Neuronal stem cell (in vitro differentiated cells): ENCODE measurements at regions not wholly inside any gene's neighbourhood (a gene's known extent, or its start where the extent isn't known, plus 50 kb on each side); places are given as distances from the start of the nearest gene placed in this dataset.

ENCODE experiments used
- DNase-seq: peaks from one replicate; pipeline ENCODE4 v3.0.0-alpha.2; 2013; ENCODE audit warnings: low spot score
- H2AFZ ChIP-seq: one replicate; pipeline ENCODE4 v1.6.1; 2013; ENCODE audit warnings: mild to moderate bottlenecking, low read length, inconsistent platforms
- H2AK5ac ChIP-seq: 2 replicates; pipeline ENCODE4 v1.6.1; 2013; ENCODE audit warnings: low read depth, mild to moderate bottlenecking, inconsistent platforms, low read length, moderate library complexity, mixed read lengths
- H2BK120ac ChIP-seq: 2 replicates; pipeline ENCODE4 v1.6.1; 2013; ENCODE audit warnings: low read depth, mild to moderate bottlenecking, inconsistent platforms, low read length, moderate library complexity, mixed read lengths
- H2BK12ac ChIP-seq: one replicate; pipeline ENCODE4 v1.6.1; 2013; ENCODE audit warnings: low read length, inconsistent platforms
- H2BK15ac ChIP-seq: 2 replicates; pipeline ENCODE4 v1.6.1; 2013; ENCODE audit warnings: mild to moderate bottlenecking, low read length, inconsistent platforms, mixed read lengths
- H2BK5ac ChIP-seq: one replicate; pipeline ENCODE4 v1.6.1; 2013; ENCODE audit warnings: inconsistent platforms, mild to moderate bottlenecking, low read length, moderate library complexity
- H3K14ac ChIP-seq: one replicate; pipeline ENCODE4 v1.6.1; 2013; ENCODE audit warnings: low read length, inconsistent platforms
- H3K18ac ChIP-seq: 2 replicates; pipeline ENCODE4 v1.6.1; 2013; ENCODE audit warnings: low read length, inconsistent platforms
- H3K23ac ChIP-seq: 2 replicates; pipeline ENCODE4 v1.6.1; 2013; ENCODE audit warnings: low read depth, mild to moderate bottlenecking, mixed read lengths, low read length, inconsistent platforms; ENCODE audit not compliant: poor library complexity
- H3K27ac ChIP-seq: replicated peaks from 3 replicates; pipeline ENCODE4 v1.5.1; 2013; ENCODE audit warnings: low read length, inconsistent platforms
- H3K27me3 ChIP-seq, 3 experiments: 2 replicates each; pipeline ENCODE4 v1.6.1; 2013; ENCODE audit warnings: low read length in 3 of 3, mild to moderate bottlenecking in 2 of 3, inconsistent platforms in 1 of 3, low read depth in 1 of 3, mixed read lengths in 1 of 3, moderate library complexity in 1 of 3; ENCODE audit not compliant: control insufficient read depth in 3 of 3, insufficient read depth in 3 of 3
- H3K36me3 ChIP-seq, 2 donors: replicated peaks in 1 of 2; 2 replicates each; pipeline ENCODE4 v1.6.1; 2013; ENCODE audit warnings: low read length in 2 of 2; ENCODE audit not compliant: control insufficient read depth in 2 of 2, insufficient read depth in 2 of 2
- H3K4ac ChIP-seq: 2 replicates; pipeline ENCODE4 v1.6.1; 2013; ENCODE audit warnings: inconsistent platforms, mild to moderate bottlenecking, low read length, moderate library complexity
- H3K4me1 ChIP-seq, 2 donors: 1 replicate in 1 of 2; 2 replicates in 1 of 2; pipeline ENCODE4 v1.6.1; 2013; ENCODE audit warnings: low read length in 2 of 2, low read depth in 1 of 2; ENCODE audit not compliant: control insufficient read depth in 2 of 2, insufficient read depth in 1 of 2
- H3K4me2 ChIP-seq: one replicate; pipeline ENCODE4 v1.6.1; 2013; ENCODE audit warnings: mild to moderate bottlenecking, low read length, inconsistent platforms; ENCODE audit not compliant: insufficient read depth, poor library complexity, severe bottlenecking
- H3K4me3 ChIP-seq, 2 donors: 2 replicates each; pipeline ENCODE4 v1.5.1; 2013; ENCODE audit warnings: low read length in 2 of 2, mild to moderate bottlenecking in 2 of 2, inconsistent platforms in 1 of 2, moderate library complexity in 1 of 2
- H3K79me1 ChIP-seq: one replicate; pipeline ENCODE4 v1.6.1; 2013; ENCODE audit warnings: low read depth, mild to moderate bottlenecking, inconsistent platforms, low read length, moderate library complexity
- H3K9ac ChIP-seq: one replicate; pipeline ENCODE4 v1.6.1; 2013; ENCODE audit warnings: mild to moderate bottlenecking, low read depth, low read length, inconsistent platforms; ENCODE audit not compliant: poor library complexity
- H3K9me3 ChIP-seq, 2 donors: replicated peaks in 1 of 2; 2 replicates each; pipeline versions ENCODE3 to v1.6.1; 2013; ENCODE audit warnings: low read length in 2 of 2, mild to moderate bottlenecking in 2 of 2, inconsistent platforms in 1 of 2, low read depth in 1 of 2, mixed read lengths in 1 of 2, moderate library complexity in 1 of 2; ENCODE audit not compliant: control insufficient read depth in 2 of 2, insufficient read depth in 1 of 2
- H4K8ac ChIP-seq: one replicate; pipeline ENCODE4 v1.6.1; 2013; ENCODE audit warnings: low read depth, mild to moderate bottlenecking, inconsistent platforms, low read length, moderate library complexity
- H4K91ac ChIP-seq: one replicate; pipeline ENCODE4 v1.6.1; 2013; ENCODE audit warnings: low read length, low read depth, mild to moderate bottlenecking, inconsistent platforms; ENCODE audit not compliant: poor library complexity
- WGBS, 2 donors: extraction: QIAGEN DNeasy Blood & Tissue Kit; methylation state at CpG; one replicate each; pipeline ENCODE4 v1.1.7; 2013; ENCODE audit warnings: missing lambda C conversion rate in 2 of 2, mixed read lengths in 1 of 2; ENCODE audit not compliant: insufficient read length in 2 of 2, insufficient replicate concordance in 1 of 2; ENCODE audit errors: extremely low coverage in 2 of 2; 5-methylcytosine and 5-hydroxymethylcytosine counted together

DNA sequence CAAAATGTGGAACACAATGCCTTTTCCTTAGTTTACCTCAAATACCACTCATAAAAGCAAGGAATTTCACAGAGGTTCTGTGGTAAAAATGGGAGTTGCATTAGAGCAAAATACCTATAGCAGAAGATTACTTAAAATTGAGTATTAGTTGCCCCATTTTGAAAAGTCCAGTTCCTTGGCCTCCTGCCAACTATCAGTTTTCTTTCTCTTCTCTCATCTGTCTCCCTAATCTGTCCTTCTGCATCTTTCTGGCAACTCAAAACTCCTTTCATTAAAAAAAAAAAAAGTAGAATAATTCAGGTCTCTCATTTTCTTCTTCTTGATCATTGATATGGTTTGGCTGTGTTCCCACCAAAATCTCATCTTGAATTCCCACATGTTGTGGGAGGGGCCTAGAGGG, 127.3 kb downstream of the ATP23 start:
- H3K9ac ChIP-seq = no peak overlapping the region
- no peak overlapping the region for H2AK5ac ChIP-seq
- no peak overlapping the region for H3K27ac ChIP-seq
- no peak overlapping the region for H2BK120ac ChIP-seq
- no peaks in the 10 kb centered on the region for H3K79me1 ChIP-seq
- H2AFZ ChIP-seq = no peak overlapping the region
- no peak overlapping the region for H4K91ac ChIP-seq
- H4K8ac ChIP-seq = no peak overlapping the region
- no peak overlapping the region for H3K18ac ChIP-seq
- H2BK15ac ChIP-seq = no peak overlapping the region
- no peaks in the 10 kb centered on the region for H3K36me3 ChIP-seq
- H3K9me3 ChIP-seq = no peaks in the 10 kb centered on the region
- no peaks in the 10 kb centered on the region for H3K27me3 ChIP-seq
- no peak overlapping the region for H3K4me3 ChIP-seq
- H2BK5ac ChIP-seq = no peak overlapping the region
- no peaks in the 10 kb centered on the region for H3K4me1 ChIP-seq
- DNase-seq = no peak
- H3K4me2 ChIP-seq = no peak overlapping the region
- H3K4ac ChIP-seq = no peak overlapping the region
- no peak overlapping the region for H2BK12ac ChIP-seq
- no peak overlapping the region for H3K14ac ChIP-seq
- no peak overlapping the region for H3K23ac ChIP-seq

- H3K14ac ChIP-seq = no peak overlapping the region
- no peak overlapping the region for H3K23ac ChIP-seq
- WGBS, 2 donors = no CpG with 5 or more reads among the region's 2 CpGs
Observed at GRCh38 chr12:58069268-58069963, 128.0 kb downstream of the ATP23 start.

DNA sequence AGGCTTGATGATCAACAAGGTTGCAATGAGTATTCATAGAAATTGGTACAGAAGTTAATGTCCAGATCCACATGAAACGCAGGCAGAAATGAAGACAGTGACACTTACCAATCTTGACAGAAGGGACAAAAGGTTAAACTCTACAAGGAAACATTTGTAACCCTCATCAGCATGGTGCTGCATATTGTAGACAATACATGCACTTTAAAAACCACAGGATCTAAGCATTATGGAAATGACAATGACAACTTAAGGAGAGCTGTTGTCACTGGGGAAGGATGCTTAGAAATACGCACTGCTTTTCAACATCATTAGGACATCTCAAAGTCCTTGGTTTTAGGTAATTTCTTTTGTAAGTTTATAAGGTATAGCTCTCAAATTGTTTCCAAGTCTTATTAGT, 130.6 kb downstream of the ATP23 start:
- no peak overlapping the region for H2BK5ac ChIP-seq
- DNase-seq = no peak
- WGBS, 2 donors = no CpG with 5 or more reads among the region's 2 CpGs
- no peak overlapping the region for H3K4me3 ChIP-seq
- H2AK5ac ChIP-seq = no peak overlapping the region
- no peak overlapping the region for H3K4ac ChIP-seq
- H4K91ac ChIP-seq = no peak overlapping the region
- H3K4me2 ChIP-seq = no peak overlapping the region
- no peaks in the 10 kb centered on the region for H3K79me1 ChIP-seq
- no peak overlapping the region for H3K14ac ChIP-seq
- no peak overlapping the region for H4K8ac ChIP-seq
- no peak overlapping the region for H3K27ac ChIP-seq
- no peak overlapping the region for H3K18ac ChIP-seq
- H3K23ac ChIP-seq = no peak overlapping the region
- no peak overlapping the region for H2BK15ac ChIP-seq
- no peak overlapping the region for H2AFZ ChIP-seq
- no peaks in the 10 kb centered on the region for H3K36me3 ChIP-seq
- no peak overlapping the region for H2BK120ac ChIP-seq
- no peak overlapping the region for H2BK12ac ChIP-seq
- no peaks in the 10 kb centered on the region for H3K4me1 ChIP-seq
- no peaks in the 10 kb centered on the region for H3K27me3 ChIP-seq
- H3K9me3 ChIP-seq = no peaks in the 10 kb centered on the region
- H3K9ac ChIP-seq = no peak overlapping the region

More at GRCh38 chr12:58069268-58069963, 128.0 kb downstream of the ATP23 start:
- Histone ChIP-seq H3K27me3 (no peaks in the 10 kb centered on the region), H2AK5ac (no peak overlapping the region), H3K27ac (no peak overlapping the region), H2AFZ (no peak overlapping the region), H2BK120ac (no peak overlapping the region), H4K8ac (no peak overlapping the region), H3K4me1 (no peaks in the 10 kb centered on the region), H2BK15ac (no peak overlapping the region), H3K9ac (no peak overlapping the region), H3K4me3 (no peak overlapping the region), H3K18ac (no peak overlapping the region), H3K4ac (no peak overlapping the region), H3K36me3 (no peaks in the 10 kb centered on the region), H3K79me1 (no peaks in the 10 kb centered on the region), H3K9me3 (no peaks in the 10 kb centered on the region), H2BK12ac (no peak overlapping the region), H4K91ac (no peak overlapping the region), H3K4me2 (no peak overlapping the region), H2BK5ac (no peak overlapping the region)
- DNase-seq = no peak

GRCh38 chr12:58074259-58074658, 132.9 kb downstream of the ATP23 start:
- H3K9me3 ChIP-seq = no peaks in the 10 kb centered on the region
- H3K4ac ChIP-seq = no peak overlapping the region
- no peak overlapping the region for H2BK120ac ChIP-seq
- no peak overlapping the region for H3K23ac ChIP-seq
- H3K4me3 ChIP-seq = no peak overlapping the region
- H3K4me1 ChIP-seq = no peaks in the 10 kb centered on the region
- H3K4me2 ChIP-seq = no peak overlapping the region
- H3K9ac ChIP-seq = no peak overlapping the region
- no peak overlapping the region for H2AK5ac ChIP-seq
- WGBS, 2 donors = no CpG with 5 or more reads among the region's 1 CpG
- no peak overlapping the region for H2BK12ac ChIP-seq
- no peak overlapping the region for H3K18ac ChIP-seq
- H2BK5ac ChIP-seq = no peak overlapping the region
- no peak overlapping the region for H3K14ac ChIP-seq
- H3K27ac ChIP-seq = no peak overlapping the region
- DNase-seq = no peak
- no peaks in the 10 kb centered on the region for H3K79me1 ChIP-seq
- no peaks in the 10 kb centered on the region for H3K27me3 ChIP-seq
- H4K91ac ChIP-seq = no peak overlapping the region
- H2BK15ac ChIP-seq = no peak overlapping the region
- H4K8ac ChIP-seq = no peak overlapping the region
- no peaks in the 10 kb centered on the region for H3K36me3 ChIP-seq
- no peak overlapping the region for H2AFZ ChIP-seq
